Sigmoid colon (tissue), 6 donors: ENCODE measurements at regions not wholly inside any gene's neighbourhood (a gene's known extent, or its start where the extent isn't known, plus 50 kb on each side); places are given as distances from the start of the nearest gene placed in this dataset.
"Not testable (repeated sequence)": the region's sequence is repeated elsewhere in the genome, so short reads cannot be mapped to it uniquely, and the experiment has no call there.

Source experiments
- DNase-seq: peaks from one replicate; pipeline ENCODE4 v3.0.0-alpha.2; 2019
- H3K27ac ChIP-seq, 4 donors: fragments of 200-600 bp; sonication (generic); one replicate each; pipeline ENCODE4 v1.5.1; 2016 to 2019; ENCODE audit warnings: mild to moderate bottlenecking in 1 of 4
- H3K27me3 ChIP-seq, 3 donors: fragments of 200-600 bp; sonication (generic); one replicate each; pipeline ENCODE4 v1.5.1; 2019; ENCODE audit warnings: mild to moderate bottlenecking in 1 of 3
- H3K36me3 ChIP-seq, 4 donors: fragments of 200-600 bp; sonication (generic); one replicate each; pipeline ENCODE4 v1.5.1; 2016 to 2019
- H3K4me1 ChIP-seq, 4 donors: fragments of 200-600 bp; sonication (generic); one replicate each; pipeline ENCODE4 v1.5.1; 2017 to 2019
- H3K4me3 ChIP-seq, 4 donors: fragments of 200-600 bp; sonication (generic); one replicate each; pipeline ENCODE4 v1.5.1; 2017 to 2019; ENCODE audit warnings: mild to moderate bottlenecking in 2 of 4, moderate library complexity in 1 of 4
- H3K9me3 ChIP-seq, 4 donors: fragments of 200-600 bp in 3 of 4; sonication (generic) in 3 of 4; one replicate each; pipeline versions ENCODE4 v1.5.1 to v1.6.1; 2013 to 2019
- CTCF ChIP-seq, 4 experiments: fragments of 450-650 bp in 3 of 4; fragments of 200-600 bp in 1 of 4; IDR thresholded peaks; one replicate each; pipeline ENCODE4 v1.5.1; 2016 to 2019; ENCODE audit warnings: antibody characterized with exemption in 4 of 4, mild to moderate bottlenecking in 3 of 4, moderate library complexity in 2 of 4
- EP300 ChIP-seq, 4 donors: sonication (generic); formaldehyde crosslinking; IDR thresholded peaks; one replicate each; pipeline ENCODE4 v1.6.1; 2017; ENCODE audit warnings: antibody characterized with exemption in 4 of 4
- POLR2A ChIP-seq, 2 donors: fragments of 450-650 bp; IDR thresholded peaks; one replicate each; pipeline ENCODE4 v1.6.1; 2016; ENCODE audit warnings: antibody characterized with exemption in 2 of 2, mild to moderate bottlenecking in 2 of 2, moderate library complexity in 2 of 2
- POLR2AphosphoS5 ChIP-seq, 4 donors: sonication (generic); formaldehyde crosslinking; IDR thresholded peaks; one replicate each; pipeline ENCODE4 v1.6.1; 2017; ENCODE audit warnings: antibody characterized with exemption in 4 of 4
- WGBS, 2 donors: extraction: QIAGEN DNeasy Blood & Tissue Kit; methylation state at CpG; one replicate each; pipeline ENCODE4 v1.1.7; 2013; 5-methylcytosine and 5-hydroxymethylcytosine counted together
- intact Hi-C: fragments of 100-400 bp; cut with DNase I; formaldehyde crosslinking; loops from one replicate; pipeline ENCODE4 v1.15.1; 2023
- donor health status: healthy with polysubstance abuse.
- donor health status: healthy.

GRCh38 chr18:34529358-34530335, 180.5 kb upstream of the DTNA start:
- no peaks in the 10 kb centered on the region for H3K4me1 ChIP-seq
- 64 to 75% methylated on average over 6 of the region's 6 CpGs for WGBS, 2 donors
- TF ChIP-seq CTCF (IDR thresholded peaks at IDR 0.05), result no peak
- no peak for TF ChIP-seq POLR2AphosphoS5 (IDR thresholded peaks at IDR 0.05)
- no peak for TF ChIP-seq EP300 (IDR thresholded peaks at IDR 0.05)
- no peak for TF ChIP-seq POLR2A (IDR thresholded peaks at IDR 0.05)
- no peak overlapping the region for H3K4me3 ChIP-seq
- no peaks in the 10 kb centered on the region for H3K9me3 ChIP-seq
- H3K27me3 ChIP-seq, result no peaks in the 10 kb centered on the region
- intact Hi-C loops, result no loop called here
- no peaks in the 10 kb centered on the region for H3K36me3 ChIP-seq
- DNase-seq, result no peak
- no peak overlapping the region for H3K27ac ChIP-seq

DNA sequence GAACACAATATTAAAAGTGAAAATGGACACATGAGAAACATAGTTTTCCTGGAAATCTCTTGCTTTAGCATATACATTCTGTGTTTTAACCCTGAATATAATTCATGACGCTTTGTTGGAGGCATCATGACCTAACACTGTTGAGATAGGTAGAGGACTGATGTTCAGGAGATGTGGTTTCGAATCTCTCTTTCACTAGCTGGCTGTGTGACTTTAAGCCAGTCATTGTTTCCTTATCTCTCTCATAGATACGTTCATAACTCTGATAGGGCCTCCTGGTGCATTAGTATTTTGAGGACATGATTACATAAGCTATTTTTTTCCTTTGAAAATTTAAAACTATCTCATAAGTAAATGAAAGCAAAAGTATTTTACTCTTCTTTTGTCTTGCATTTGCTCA, 179.0 kb upstream of the DTNA start:
- intact Hi-C loops, result no loop called here
- WGBS, 2 donors, result 62 to 74% methylated on average over 3 of the region's 3 CpGs

GRCh38 chr18:34534642-34535041, 175.5 kb upstream of the DTNA start:
- H3K36me3 ChIP-seq, intact Hi-C loops, H3K4me3 ChIP-seq, H3K27me3 ChIP-seq, DNase-seq, H3K9me3 ChIP-seq, H3K27ac ChIP-seq, H3K4me1 ChIP-seq: not testable (repeated sequence)
- WGBS, 2 donors, result 90 to 91% methylated on average over 2 of the region's 2 CpGs

More for the DNA sequence above, 179.0 kb upstream of the DTNA start:
- TF ChIP-seq EP300 (IDR thresholded peaks at IDR 0.05) (no peak), POLR2AphosphoS5 (IDR thresholded peaks at IDR 0.05) (no peak), CTCF (IDR thresholded peaks at IDR 0.05) (no peak), POLR2A (IDR thresholded peaks at IDR 0.05) (no peak)
- no peaks in the 10 kb centered on the region for H3K4me1 ChIP-seq
- no peak overlapping the region for H3K4me3 ChIP-seq
- DNase-seq, result no peak
- no peaks in the 10 kb centered on the region for H3K27me3 ChIP-seq
- H3K9me3 ChIP-seq, result no peaks in the 10 kb centered on the region
- H3K36me3 ChIP-seq, result no peaks in the 10 kb centered on the region
- H3K27ac ChIP-seq, result no peak overlapping the region

DNA sequence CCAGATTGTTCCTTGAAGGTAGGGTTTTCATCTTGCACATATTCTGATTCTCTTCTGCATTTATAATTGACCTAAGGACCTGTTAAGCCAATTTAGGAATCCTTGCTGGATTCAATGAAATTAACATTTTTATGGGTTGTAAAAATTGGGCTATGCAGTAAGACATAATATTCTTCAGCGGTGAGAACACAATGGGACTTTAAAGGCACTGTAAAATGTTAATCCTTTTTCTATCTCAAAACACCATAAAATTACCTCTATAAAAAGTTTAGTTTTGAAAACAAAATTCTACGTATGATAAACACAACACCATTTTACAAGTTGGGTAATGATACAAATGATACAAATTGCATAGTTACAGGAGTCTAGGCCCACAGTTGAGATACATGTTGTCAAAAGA, 169.2 kb upstream of the DTNA start:
- WGBS, 2 donors, result 79 to 84% methylated on average over 2 of the region's 2 CpGs
- no peak for DNase-seq
- no peak overlapping the region for H3K4me3 ChIP-seq
- H3K27ac ChIP-seq, result no peak overlapping the region
- intact Hi-C loops, result no loop called here
- TF ChIP-seq POLR2AphosphoS5 (IDR thresholded peaks at IDR 0.05) (no peak), CTCF (IDR thresholded peaks at IDR 0.05) (no peak), POLR2A (IDR thresholded peaks at IDR 0.05) (no peak), EP300 (IDR thresholded peaks at IDR 0.05) (no peak)
- H3K9me3 ChIP-seq, result no peaks in the 10 kb centered on the region
- H3K4me1 ChIP-seq, result no peaks in the 10 kb centered on the region
- H3K36me3 ChIP-seq, result no peaks in the 10 kb centered on the region
- H3K27me3 ChIP-seq, result no peaks in the 10 kb centered on the region

GRCh38 chr18:34542625-34543024, 167.5 kb upstream of the DTNA start:
- Histone ChIP-seq H3K4me3 (no peak overlapping the region), H3K27me3 (no peaks in the 10 kb centered on the region), H3K4me1 (no peaks in the 10 kb centered on the region), H3K9me3 (no peaks in the 10 kb centered on the region), H3K27ac (no peak overlapping the region), H3K36me3 (no peaks in the 10 kb centered on the region)
- DNase-seq, result no peak
- intact Hi-C loops, result no loop called here
- no peak for TF ChIP-seq EP300 (IDR thresholded peaks at IDR 0.05)
- no peak for TF ChIP-seq CTCF (IDR thresholded peaks at IDR 0.05)
- TF ChIP-seq POLR2AphosphoS5 (IDR thresholded peaks at IDR 0.05), result no peak
- TF ChIP-seq POLR2A (IDR thresholded peaks at IDR 0.05), result no peak
